ENCODE measurements at regions not wholly inside any gene's neighbourhood (a gene's known extent, or its start where the extent isn't known, plus 50 kb on each side); places are given as distances from the start of the nearest gene placed in this dataset.

DNA sequence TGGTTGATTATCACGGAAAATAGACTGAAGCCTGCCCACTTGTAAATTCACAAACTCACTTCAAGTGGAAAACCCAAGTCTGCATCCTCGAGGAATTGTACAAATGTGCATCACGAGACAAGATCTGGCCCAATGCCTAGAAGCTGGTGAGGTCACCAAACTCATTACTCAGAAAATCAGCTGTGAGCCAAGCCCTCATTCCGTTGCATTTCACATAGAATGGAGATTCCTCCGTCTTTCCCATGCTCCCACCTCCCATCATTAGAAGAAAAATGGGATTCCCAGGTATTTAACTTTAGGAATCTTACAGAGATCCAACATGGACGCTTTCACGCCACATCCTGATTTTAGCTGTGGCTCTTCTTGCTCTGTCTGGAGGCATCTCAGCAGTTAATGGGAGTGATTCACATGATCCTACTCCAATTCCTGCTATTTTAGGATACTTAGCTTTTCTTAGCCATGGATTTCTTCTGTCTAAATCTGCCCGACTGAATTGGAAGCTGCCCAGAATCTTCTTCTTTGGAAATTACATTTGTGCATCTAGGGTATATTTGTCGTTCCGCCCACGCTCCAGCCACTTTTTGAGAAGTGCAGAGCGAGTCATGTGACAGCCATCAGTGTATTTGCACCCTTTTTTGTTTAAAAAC, 68.7 kb upstream of the STMND1 start:
- Histone ChIP-seq H3K9ac (ENCODE audit: control insufficient read depth, insufficient read depth, low read length) (no peak overlapping the region), H4K20me1 (ENCODE audit: control insufficient read depth, insufficient read depth) (no peaks in the 10 kb centered on the region), H3K9me3 (replicated peaks; ENCODE audit: control insufficient read depth, insufficient read depth, low read length) (no peaks in the 10 kb centered on the region), H3K36me3 (ENCODE audit: control insufficient read depth in 2 of 2, insufficient read depth in 2 of 2, low read length in 1 of 2) (no peaks in the 10 kb centered on the region), H3K79me2 (ENCODE audit: control insufficient read depth, insufficient read depth, low read length) (no peaks in the 10 kb centered on the region), H2AFZ (ENCODE audit: control insufficient read depth, low read depth, low read length) (no peak overlapping the region), H3K4me1 (ENCODE audit: control insufficient read depth, insufficient read depth, low read length) (no peaks in the 10 kb centered on the region), H3K27ac (ENCODE audit: control insufficient read depth, insufficient read depth) (no peak overlapping the region), H3K4me2 (ENCODE audit: control insufficient read depth, insufficient read depth) (no peak overlapping the region), H3K4me3 (no peak overlapping the region), H3K27me3 (replicated peaks in 1 of 2; ENCODE audit: control insufficient read depth in 2 of 2, insufficient read depth in 2 of 2, low read length in 1 of 2) (no peaks in the 10 kb centered on the region)
- TF ChIP-seq, protein P1, sequence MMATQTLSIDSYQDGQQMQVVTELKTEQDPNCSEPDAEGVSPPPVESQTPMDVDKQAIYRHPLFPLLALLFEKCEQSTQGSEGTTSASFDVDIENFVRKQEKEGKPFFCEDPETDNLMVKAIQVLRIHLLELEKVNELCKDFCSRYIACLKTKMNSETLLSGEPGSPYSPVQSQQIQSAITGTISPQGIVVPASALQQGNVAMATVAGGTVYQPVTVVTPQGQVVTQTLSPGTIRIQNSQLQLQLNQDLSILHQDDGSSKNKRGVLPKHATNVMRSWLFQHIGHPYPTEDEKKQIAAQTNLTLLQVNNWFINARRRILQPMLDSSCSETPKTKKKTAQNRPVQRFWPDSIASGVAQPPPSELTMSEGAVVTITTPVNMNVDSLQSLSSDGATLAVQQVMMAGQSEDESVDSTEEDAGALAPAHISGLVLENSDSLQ (IDR thresholded peaks at IDR 0.05): no peak
- TF ChIP-seq CHD1 (IDR thresholded peaks at IDR 0.05; ENCODE audit: low read depth, low read length) (no peak), FOXK2 (IDR thresholded peaks at IDR 0.05) (no peak)
- WGBS (ENCODE audit: insufficient coverage, insufficient replicate concordance, low lambda C conversion rate, missing lambda C conversion rate): 37% methylated on average over 12 of the region's 12 CpGs
- ChIA-PET RAD21 (ENCODE audit: unreplicated experiment) (no interaction called here), SMC1A (ENCODE audit: uncharacterized antibody, unreplicated experiment) (no interaction called here), POLR2A (no interaction called here), CTCF (interaction anchor here (1.2 kb wide), 1 partner anchor 12 kb away, joined by 3 read pairs; no protein-coding TSS in a partner anchor)
- no TSS peak for BruUV-seq (replicated peaks)
- FAIRE-seq (no peak), ATAC-seq (no peak), DNase-seq (ENCODE audit: low read depth, low spot score) (no peak)
- in situ Hi-C loops (cut with MboI) (no loop called here), intact Hi-C loops (cut with micrococcal nuclease; ENCODE audit: unreplicated experiment) (no loop called here)

DNA sequence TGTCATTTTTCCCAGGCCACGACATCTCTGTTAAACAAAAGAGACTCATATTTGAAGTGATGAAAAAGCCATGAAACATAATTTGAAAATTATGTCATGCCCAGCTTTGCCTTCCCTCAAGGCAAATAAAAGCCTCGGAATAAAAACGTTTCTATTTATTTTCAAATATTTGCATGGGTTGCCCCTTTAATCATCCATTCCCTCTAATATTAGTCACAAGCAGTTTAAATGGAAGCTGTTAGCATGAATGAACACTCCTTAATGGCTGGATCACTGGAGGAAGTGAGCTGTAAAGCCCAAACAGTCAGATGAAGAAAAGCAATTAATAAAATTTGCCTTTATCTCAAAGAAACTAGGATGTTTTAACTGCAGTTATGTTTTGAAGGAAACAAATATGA, 69.3 kb upstream of the STMND1 start:
- intact Hi-C loops (cut with micrococcal nuclease; ENCODE audit: unreplicated experiment): no loop called here
- 8% methylated on average over 3 of the region's 3 CpGs for WGBS (ENCODE audit: insufficient coverage, insufficient replicate concordance, low lambda C conversion rate, missing lambda C conversion rate)
- no peak overlapping the region for H3K4me2 ChIP-seq (ENCODE audit: control insufficient read depth, insufficient read depth)
- no peaks in the 10 kb centered on the region for H4K20me1 ChIP-seq (ENCODE audit: control insufficient read depth, insufficient read depth)
- in situ Hi-C loops (cut with MboI): no loop called here
- no peaks in the 10 kb centered on the region for H3K27me3 ChIP-seq (replicated peaks in 1 of 2; ENCODE audit: control insufficient read depth in 2 of 2, insufficient read depth in 2 of 2, low read length in 1 of 2)
- DNase-seq (ENCODE audit: low read depth, low spot score): no peak
- H3K27ac ChIP-seq (ENCODE audit: control insufficient read depth, insufficient read depth): no peak overlapping the region
- BruUV-seq (replicated peaks): no TSS peak
- no peak for FAIRE-seq
- H3K9me3 ChIP-seq (replicated peaks; ENCODE audit: control insufficient read depth, insufficient read depth, low read length): no peaks in the 10 kb centered on the region
- H2AFZ ChIP-seq (ENCODE audit: control insufficient read depth, low read depth, low read length): no peak overlapping the region
- ChIA-PET POLR2A (no interaction called here), SMC1A (ENCODE audit: uncharacterized antibody, unreplicated experiment) (interaction anchor here (0.6 kb wide), 1 partner anchor 11 kb away, joined by 3 read pairs; no protein-coding TSS in a partner anchor), CTCF (interaction anchor here (1.2 kb wide), 1 partner anchor 13 kb away, joined by 3 read pairs; no protein-coding TSS in a partner anchor), RAD21 (ENCODE audit: unreplicated experiment) (no interaction called here)
- no peak overlapping the region for H3K9ac ChIP-seq (ENCODE audit: control insufficient read depth, insufficient read depth, low read length)
- H3K36me3 ChIP-seq (ENCODE audit: control insufficient read depth in 2 of 2, insufficient read depth in 2 of 2, low read length in 1 of 2): no peaks in the 10 kb centered on the region
- no peak for ATAC-seq
- H3K4me3 ChIP-seq: no peak overlapping the region
- H3K4me1 ChIP-seq (ENCODE audit: control insufficient read depth, insufficient read depth, low read length): no peaks in the 10 kb centered on the region
- no peaks in the 10 kb centered on the region for H3K79me2 ChIP-seq (ENCODE audit: control insufficient read depth, insufficient read depth, low read length)
- TF ChIP-seq SREBF2 (IDR thresholded peaks at IDR 0.05; ENCODE audit: low read length) (no peak), POLR2AphosphoS5 (IDR thresholded peaks at IDR 0.05; ENCODE audit: low read length) (no peak), SIN3A (IDR thresholded peaks at IDR 0.05; ENCODE audit: low read depth, low read length) (no peak), HDAC2 (IDR thresholded peaks at IDR 0.05) (no peak), ATF7 (IDR thresholded peaks at IDR 0.05; ENCODE audit: low read depth) (no peak), ZBED1 (IDR thresholded peaks at IDR 0.05; ENCODE audit: borderline replicate concordance) (no peak), ESRRA (IDR thresholded peaks at IDR 0.05; ENCODE audit: low read length) (no peak)
- TF ChIP-seq, protein P2, sequence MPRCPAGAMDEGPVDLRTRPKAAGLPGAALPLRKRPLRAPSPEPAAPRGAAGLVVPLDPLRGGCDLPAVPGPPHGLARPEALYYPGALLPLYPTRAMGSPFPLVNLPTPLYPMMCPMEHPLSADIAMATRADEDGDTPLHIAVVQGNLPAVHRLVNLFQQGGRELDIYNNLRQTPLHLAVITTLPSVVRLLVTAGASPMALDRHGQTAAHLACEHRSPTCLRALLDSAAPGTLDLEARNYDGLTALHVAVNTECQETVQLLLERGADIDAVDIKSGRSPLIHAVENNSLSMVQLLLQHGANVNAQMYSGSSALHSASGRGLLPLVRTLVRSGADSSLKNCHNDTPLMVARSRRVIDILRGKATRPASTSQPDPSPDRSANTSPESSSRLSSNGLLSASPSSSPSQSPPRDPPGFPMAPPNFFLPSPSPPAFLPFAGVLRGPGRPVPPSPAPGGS (IDR thresholded peaks at IDR 0.05; ENCODE audit: borderline replicate concordance, insufficient read depth, low read depth, low read length, poor library complexity, severe bottlenecking): no peak
- TF ChIP-seq, protein P3, sequence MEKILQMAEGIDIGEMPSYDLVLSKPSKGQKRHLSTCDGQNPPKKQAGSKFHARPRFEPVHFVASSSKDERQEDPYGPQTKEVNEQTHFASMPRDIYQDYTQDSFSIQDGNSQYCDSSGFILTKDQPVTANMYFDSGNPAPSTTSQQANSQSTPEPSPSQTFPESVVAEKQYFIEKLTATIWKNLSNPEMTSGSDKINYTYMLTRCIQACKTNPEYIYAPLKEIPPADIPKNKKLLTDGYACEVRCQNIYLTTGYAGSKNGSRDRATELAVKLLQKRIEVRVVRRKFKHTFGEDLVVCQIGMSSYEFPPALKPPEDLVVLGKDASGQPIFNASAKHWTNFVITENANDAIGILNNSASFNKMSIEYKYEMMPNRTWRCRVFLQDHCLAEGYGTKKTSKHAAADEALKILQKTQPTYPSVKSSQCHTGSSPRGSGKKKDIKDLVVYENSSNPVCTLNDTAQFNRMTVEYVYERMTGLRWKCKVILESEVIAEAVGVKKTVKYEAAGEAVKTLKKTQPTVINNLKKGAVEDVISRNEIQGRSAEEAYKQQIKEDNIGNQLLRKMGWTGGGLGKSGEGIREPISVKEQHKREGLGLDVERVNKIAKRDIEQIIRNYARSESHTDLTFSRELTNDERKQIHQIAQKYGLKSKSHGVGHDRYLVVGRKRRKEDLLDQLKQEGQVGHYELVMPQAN (conservative IDR thresholded peaks at IDR 0.05): no peak
